PC-3 (cell line): ENCODE measurements at regions not wholly inside any gene's neighbourhood (a gene's known extent, or its start where the extent isn't known, plus 50 kb on each side); places are given as distances from the start of the nearest gene placed in this dataset.

Source experiments
- CTCF ChIP-seq: fragments of 300-600 bp; sonication (generic); conservative IDR thresholded peaks from 2 replicates; pipeline ENCODE4 v1.5.1; 2017; ENCODE audit warnings: antibody characterized with exemption, low read depth, mild to moderate bottlenecking, low read length
- EZH2 ChIP-seq: fragments of 300-600 bp; sonication (generic); IDR thresholded peaks from one replicate; pipeline ENCODE4 v1.6.1; 2017; ENCODE audit warnings: antibody characterized with exemption, mild to moderate bottlenecking, low read length; ENCODE audit not compliant: unreplicated experiment
- EZH2phosphoT487 ChIP-seq: fragments of 300-600 bp; sonication (generic); IDR thresholded peaks from 2 replicates; pipeline ENCODE4 v1.6.1; 2018; ENCODE audit warnings: mild to moderate bottlenecking, antibody characterized with exemption, low read length, borderline replicate concordance

GRCh38 chr9:119441338-119441737 lies 72.1 kb upstream of the BRINP1 start:
- TF ChIP-seq CTCF: no peak
- TF ChIP-seq EZH2: no peak
- TF ChIP-seq EZH2phosphoT487: no peak
